NCI-H345 (cell line): ENCODE measurements at regions not wholly inside any gene's neighbourhood (a gene's known extent, or its start where the extent isn't known, plus 50 kb on each side); places are given as distances from the start of the nearest gene placed in this dataset.
"Not testable (repeated sequence)": the region's sequence is repeated elsewhere in the genome, so short reads cannot be mapped to it uniquely, and the experiment has no call there.

ENCODE experiments used
- DNase-seq: peaks from one replicate; lab custom pipeline; 2025; lab: John Stamatoyannopoulos, UW

DNA sequence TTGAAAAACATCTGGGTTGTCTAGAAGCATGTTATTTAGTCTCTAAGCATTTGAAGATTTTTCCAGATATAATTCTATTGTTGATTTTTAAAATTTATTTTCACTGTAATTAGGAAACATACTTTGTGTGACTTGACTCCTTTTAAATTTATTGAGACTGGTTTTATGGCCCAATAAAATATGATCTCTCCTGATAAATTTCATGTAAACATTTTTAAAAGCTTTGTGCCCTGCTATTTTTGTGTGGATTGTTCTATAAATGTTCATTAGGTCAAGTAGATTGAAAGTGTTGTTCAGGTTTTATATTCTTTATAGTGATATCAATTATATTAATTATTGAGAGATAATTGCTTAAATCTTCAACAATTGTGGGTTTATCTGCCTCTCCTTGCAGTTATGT lies 105.4 kb downstream of the RFX6 start:
- no peak for DNase-seq

- no peak for DNase-seq
Observed at GRCh38 chr6:116983375-116983774, 106.3 kb downstream of the RFX6 start.

GRCh38 chr6:116986819-116987218 lies 109.8 kb downstream of the RFX6 start:
- no peak for DNase-seq

DNA sequence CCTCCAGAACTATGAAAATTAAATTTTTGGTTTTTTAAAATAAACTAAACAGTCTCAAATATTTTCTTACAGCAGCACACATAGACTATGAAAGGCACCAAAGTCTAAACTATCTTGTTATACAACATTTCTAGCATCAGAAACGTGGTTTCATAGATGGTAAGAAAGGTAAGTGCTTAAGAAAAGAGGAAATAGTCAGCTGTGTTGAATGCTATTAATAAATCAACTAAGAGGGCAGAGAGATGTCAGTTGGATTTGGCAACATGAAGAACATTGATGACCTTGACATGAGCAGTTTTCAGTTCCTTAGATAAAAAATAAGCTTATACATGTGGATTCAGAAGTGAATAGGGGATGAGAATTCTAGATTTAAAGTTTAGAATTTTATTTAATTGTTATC lies 113.6 kb downstream of the RFX6 start:
- DNase-seq: no peak

DNA sequence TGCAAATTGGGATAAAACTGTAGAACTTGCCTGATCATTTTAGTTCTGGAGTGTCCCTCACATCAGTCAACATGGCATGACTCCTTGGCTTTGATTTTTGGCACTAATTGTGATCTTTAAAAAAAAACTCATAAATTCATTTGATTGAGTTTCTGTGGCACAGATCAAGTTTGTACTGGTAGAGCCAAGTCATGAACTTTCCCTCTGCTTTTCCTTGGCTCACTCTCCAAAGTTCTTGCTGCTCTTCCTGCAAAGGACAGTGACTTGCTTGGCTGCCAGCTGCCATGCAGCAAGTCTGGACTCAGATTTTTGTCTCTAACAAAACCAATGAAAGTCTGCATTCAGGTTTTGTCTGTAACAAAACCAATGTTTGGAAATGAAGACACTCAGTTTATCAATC lies 115.5 kb downstream of the RFX6 start:
- no peak for DNase-seq

DNA sequence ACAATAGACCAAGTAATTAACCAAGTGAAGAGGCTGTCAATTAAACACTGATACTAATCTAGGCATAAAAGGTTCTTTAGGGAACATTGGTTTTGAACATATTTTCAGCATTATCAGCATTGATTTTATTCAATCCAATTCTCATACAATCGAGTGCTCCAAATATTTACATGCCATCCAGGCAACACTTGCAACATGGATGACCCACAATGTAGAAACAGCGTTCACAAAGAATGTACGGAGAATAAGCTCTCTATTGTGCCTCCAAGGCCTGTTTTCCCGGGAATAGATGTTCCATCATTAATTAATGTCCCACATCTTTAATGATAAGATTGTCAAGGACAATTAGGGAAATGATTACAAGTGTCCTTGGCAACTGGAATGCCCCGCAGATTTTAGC lies 117.4 kb downstream of the RFX6 start:
- no peak for DNase-seq

DNA sequence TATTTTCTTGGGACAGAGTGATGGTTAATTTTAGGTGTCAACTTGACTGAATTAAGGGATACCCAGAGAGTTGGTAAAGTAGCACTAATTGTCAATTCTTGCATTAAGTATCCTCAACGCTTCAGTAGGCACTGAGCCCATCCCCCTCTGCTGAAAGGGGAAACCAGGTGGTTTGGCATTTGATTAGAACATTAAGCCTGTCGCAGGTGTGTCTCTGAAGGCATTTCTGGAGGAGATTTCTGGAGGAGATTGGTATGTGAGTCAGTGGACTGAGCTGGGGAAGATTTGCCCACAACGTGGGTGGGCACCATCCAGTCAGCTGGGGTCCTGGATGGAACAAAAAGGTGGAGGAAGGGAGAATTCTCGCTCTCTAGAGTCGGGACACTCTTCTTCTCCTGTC lies 119.8 kb downstream of the RFX6 start:
- DNase-seq: no peak

DNA sequence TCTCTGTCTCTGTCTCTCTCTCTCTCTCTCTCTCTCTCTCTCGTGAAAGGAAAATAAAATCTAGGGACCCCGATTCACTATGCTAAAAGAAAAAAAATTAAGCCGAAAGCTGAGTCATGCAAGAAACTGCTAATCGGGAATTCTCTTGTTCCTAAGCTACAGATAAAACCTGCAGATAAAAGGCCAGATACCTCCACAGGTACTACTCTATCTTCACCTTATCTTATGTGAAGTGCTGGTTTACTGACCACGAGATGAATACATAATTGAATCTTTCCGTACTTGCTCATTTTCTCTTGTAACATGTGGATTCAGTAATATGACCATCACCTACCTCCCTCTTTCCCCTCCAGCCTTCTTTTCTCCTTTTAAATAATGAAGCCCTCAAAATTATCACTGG lies 120.5 kb downstream of the RFX6 start:
- no peak for DNase-seq

DNA sequence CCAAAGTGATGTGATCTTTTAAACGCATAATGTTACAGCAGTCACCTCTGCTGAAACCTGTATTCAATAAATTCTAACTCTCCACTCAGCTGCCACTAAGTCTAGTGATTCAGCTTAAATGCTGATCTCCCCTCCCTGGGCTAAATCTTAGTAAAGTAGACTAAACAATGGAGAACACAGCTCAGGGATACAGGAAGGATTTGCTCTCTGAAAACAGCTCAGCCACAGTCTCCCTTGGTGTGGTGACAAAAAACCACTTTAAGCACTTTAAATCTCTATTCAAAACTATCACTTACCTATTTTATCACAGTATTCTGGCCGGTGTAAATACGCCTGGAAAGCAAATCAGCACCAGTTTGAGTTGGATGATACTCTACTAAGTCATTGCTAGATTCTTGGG lies 130.6 kb downstream of the RFX6 start:
- DNase-seq: no peak

DNA sequence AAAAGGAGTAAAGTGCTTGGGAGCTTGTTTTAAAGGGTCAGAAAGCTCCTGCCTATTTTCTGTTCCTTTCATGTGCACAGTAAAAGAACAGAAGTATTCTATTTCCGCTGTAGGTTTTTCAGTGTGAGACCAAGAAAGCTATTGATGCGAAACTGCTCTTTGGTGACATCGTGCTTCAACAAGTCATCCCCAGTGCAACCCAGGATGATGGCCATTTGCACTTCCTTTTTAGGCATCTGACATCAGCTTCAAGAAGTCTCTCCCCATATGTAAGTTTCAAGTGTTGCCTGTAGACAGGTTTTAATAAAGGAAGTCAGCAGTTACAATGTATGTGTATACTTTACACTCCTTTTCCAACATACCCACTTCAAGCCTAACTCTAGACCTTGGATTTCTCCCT lies 131.6 kb downstream of the RFX6 start:
- DNase-seq: no peak

GRCh38 chr6:117014641-117015473 lies 137.8 kb downstream of the RFX6 start:
- DNase-seq: not testable (repeated sequence)

GRCh38 chr6:117015474-117015804 lies 138.4 kb downstream of the RFX6 start:
- not testable (repeated sequence) for DNase-seq

- no peak for DNase-seq
Observed at GRCh38 chr6:117018771-117019170, 141.7 kb downstream of the RFX6 start.

GRCh38 chr6:117022774-117023173 lies 145.7 kb downstream of the RFX6 start:
- DNase-seq: no peak

- DNase-seq: no peak
Observed at GRCh38 chr6:117025310-117025709, 148.3 kb downstream of the RFX6 start.

- no peak for DNase-seq
Observed at GRCh38 chr6:117028256-117028655, 151.2 kb downstream of the RFX6 start.

GRCh38 chr6:117034547-117034946 lies 157.5 kb downstream of the RFX6 start:
- no peak for DNase-seq

DNA sequence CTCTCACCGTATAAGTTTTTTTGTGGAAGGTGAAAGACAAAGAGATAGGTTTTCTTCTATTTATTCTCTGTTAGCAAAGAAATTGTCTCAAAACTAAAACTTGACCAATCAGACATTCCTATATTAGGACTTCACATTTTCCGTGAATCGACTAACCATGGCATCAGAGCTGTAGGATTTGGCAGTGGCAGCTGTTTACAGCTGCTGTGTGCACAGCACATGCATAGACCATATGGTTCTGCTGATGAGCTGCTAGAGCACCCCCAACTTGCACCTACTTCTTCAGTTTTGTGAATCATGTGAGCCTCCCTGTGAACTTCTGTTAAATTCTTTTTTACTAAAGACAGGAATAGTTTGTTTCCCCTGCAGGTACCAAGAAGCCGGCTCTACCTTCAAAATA lies 157.9 kb downstream of the RFX6 start:
- DNase-seq: no peak

- no peak for DNase-seq
Observed at GRCh38 chr6:117050301-117050700, 173.3 kb downstream of the RFX6 start.

DNA sequence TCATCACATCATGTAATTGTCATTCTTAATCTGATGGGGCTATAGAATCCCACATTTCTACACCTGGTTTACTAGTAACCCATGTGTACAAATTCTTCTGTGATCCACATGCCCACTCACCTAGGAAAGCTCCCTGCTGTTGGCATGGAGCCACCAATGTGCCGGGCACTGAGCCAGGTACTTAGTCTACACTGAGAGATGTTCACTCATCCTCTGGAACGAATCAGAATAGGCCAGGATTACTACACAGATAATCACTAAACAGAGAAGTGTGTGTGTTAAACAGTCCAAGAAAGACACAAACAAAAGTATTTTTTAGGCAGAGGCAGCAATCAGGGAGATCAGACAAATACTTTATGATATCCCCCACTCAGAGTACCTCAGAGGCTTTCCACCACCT lies 193.2 kb upstream of the VGLL2 start:
- DNase-seq: peak; percentile 41

DNA sequence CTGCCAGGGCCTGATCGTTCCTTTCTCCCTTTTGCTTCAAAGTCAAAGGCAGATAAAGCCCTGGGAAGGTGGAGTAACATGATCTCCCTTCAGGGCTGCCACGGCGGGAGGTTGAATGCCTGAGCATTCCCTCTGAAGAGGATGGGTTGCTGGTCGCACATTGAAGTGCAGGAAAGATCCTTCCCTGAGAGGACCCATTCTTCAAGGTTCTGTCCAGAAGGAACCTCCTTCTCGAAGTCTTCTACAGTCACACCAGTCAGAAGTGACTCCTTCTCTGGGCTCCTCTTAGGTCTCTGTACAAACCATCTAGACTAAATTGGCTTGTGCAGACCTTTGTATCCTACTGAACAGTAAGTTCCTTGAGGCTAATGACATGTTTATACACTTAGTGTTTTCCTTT lies 192.6 kb upstream of the VGLL2 start:
- no peak for DNase-seq

GRCh38 chr6:117074672-117075071 lies 190.7 kb upstream of the VGLL2 start:
- DNase-seq: no peak

GRCh38 chr6:117075218-117075617 lies 190.1 kb upstream of the VGLL2 start:
- DNase-seq: no peak

GRCh38 chr6:117076076-117076475 lies 189.3 kb upstream of the VGLL2 start:
- DNase-seq: no peak
